DND-41 (cell line): ENCODE measurements at regions not wholly inside any gene's neighbourhood (a gene's known extent, or its start where the extent isn't known, plus 50 kb on each side); places are given as distances from the start of the nearest gene placed in this dataset.

Source experiments
- CTCF ChIP-seq: IDR thresholded peaks from 2 replicates; pipeline ENCODE4 v1.5.1; 2012; ENCODE audit warnings: borderline replicate concordance, low read length, moderate library complexity, mild to moderate bottlenecking; ENCODE audit not compliant: poor library complexity, severe bottlenecking; ENCODE audit errors: extremely low read depth
- EZH2 ChIP-seq: IDR thresholded peaks from 3 replicates; pipeline ENCODE4 v1.6.1; 2012; ENCODE audit warnings: borderline replicate concordance, low read depth, mild to moderate bottlenecking, moderate library complexity, low read length, inconsistent platforms; ENCODE audit not compliant: severe bottlenecking

GRCh38 chr14:100469632-100470522 is 117.3 kb downstream of the BEGAIN start:
- TF ChIP-seq CTCF (no peak), EZH2 (no peak)
